Stomach (tissue), 4 donors: ENCODE measurements at regions not wholly inside any gene's neighbourhood (a gene's known extent, or its start where the extent isn't known, plus 50 kb on each side); places are given as distances from the start of the nearest gene placed in this dataset.

ENCODE experiments used
- CTCF ChIP-seq, 7 experiments: fragments of 450-650 bp in 4 of 7; fragments of 200-600 bp in 3 of 7; sonication (generic) in 3 of 7; IDR thresholded peaks; one replicate each; pipeline ENCODE4 v1.5.1; 2016 to 2019; ENCODE audit warnings: antibody characterized with exemption in 7 of 7, control low read depth in 2 of 7, mild to moderate bottlenecking in 1 of 7
- POLR2A ChIP-seq, 4 donors: fragments of 450-650 bp; IDR thresholded peaks; one replicate each; pipeline ENCODE4 v1.6.1; 2016; ENCODE audit warnings: antibody characterized with exemption in 4 of 4, control low read depth in 2 of 4, mild to moderate bottlenecking in 1 of 4, moderate library complexity in 1 of 4

- TF ChIP-seq CTCF (IDR thresholded peaks at IDR 0.05) (no peak), POLR2A (IDR thresholded peaks at IDR 0.05) (no peak)
These were observed 213.2 kb downstream of the C12orf50 start for GRCh38 chr12:87815771-87816585.
